Caco-2 (cell line): ENCODE measurements at regions not wholly inside any gene's neighbourhood (a gene's known extent, or its start where the extent isn't known, plus 50 kb on each side); places are given as distances from the start of the nearest gene placed in this dataset.

ENCODE experiments used
- BruUV-seq: library from RNA; stranded (reverse); fragments of 400-500 nt; replicated peaks from 2 replicates; lab custom pipeline; 2021; lab: Mats Ljungman, UMichigan
- CTCF ChIA-PET: fragments of 300-600 bp; sonication (Branson Sonifier 250); formaldehyde crosslinking; loops from one replicate; lab custom pipeline; 2022; ENCODE audit warnings: antibody characterized with exemption; lab: Charles Lee
- POLR2A ChIA-PET: fragments of 300-600 bp; sonication (Branson Sonifier 250); formaldehyde crosslinking; loops from one replicate; lab custom pipeline; 2022; ENCODE audit warnings: antibody characterized with exemption; lab: Charles Lee
- DNase-seq, 2 experiments: peaks; one replicate each; pipeline versions ENCODE4 v3.0.0 to v3.0.0-alpha.2; 2020 to 2022
- H3K27me3 ChIP-seq: replicated peaks from 2 replicates; pipeline ENCODE4 v1.6.0; 2011; ENCODE audit warnings: low read length; ENCODE audit not compliant: control insufficient read depth, insufficient read depth
- H3K36me3 ChIP-seq: 2 replicates; pipeline ENCODE4 v1.5.1; 2011; ENCODE audit warnings: low read length; ENCODE audit not compliant: control insufficient read depth, insufficient read depth
- H3K4me1 ChIP-seq: fragments of 250-450 bp; sonication (Bioruptor Pico); 2 replicates; pipeline ENCODE4 v1.5.1; 2020; ENCODE audit warnings: mild to moderate bottlenecking
- H3K4me3 ChIP-seq: 2 replicates; pipeline ENCODE4 v1.5.1; 2011; ENCODE audit warnings: low read depth, mild to moderate bottlenecking, control low read depth, low read length
- H3K9me3 ChIP-seq: fragments of 250-450 bp; sonication (Bioruptor Pico); 2 replicates; pipeline ENCODE4 v1.5.1; 2020; ENCODE audit warnings: mild to moderate bottlenecking, moderate library complexity
- H3K27ac Mint-ChIP-seq: one replicate; pipeline ENCODE4 v1.8.0; 2022; ENCODE audit warnings: mixed read lengths; ENCODE audit not compliant: unreplicated experiment
- H3K27me3 Mint-ChIP-seq: one replicate; pipeline ENCODE4 v1.8.0; 2022; ENCODE audit warnings: mixed read lengths; ENCODE audit not compliant: insufficient read depth, unreplicated experiment
- H3K36me3 Mint-ChIP-seq: one replicate; pipeline ENCODE4 v1.8.0; 2022; ENCODE audit warnings: mild to moderate bottlenecking, mixed read lengths; ENCODE audit not compliant: insufficient read depth, unreplicated experiment
- H3K4me1 Mint-ChIP-seq: one replicate; pipeline ENCODE4 v1.8.0; 2022; ENCODE audit warnings: low read depth, mixed read lengths; ENCODE audit not compliant: unreplicated experiment
- H3K4me3 Mint-ChIP-seq: one replicate; pipeline ENCODE4 v1.8.0; 2022; ENCODE audit warnings: mild to moderate bottlenecking, moderate library complexity, mixed read lengths; ENCODE audit not compliant: unreplicated experiment
- H3K9me3 Mint-ChIP-seq: one replicate; pipeline ENCODE4 v1.8.0; 2022; ENCODE audit warnings: mixed read lengths; ENCODE audit not compliant: unreplicated experiment
- intact Hi-C: fragments of 100-400 bp; cut with micrococcal nuclease; formaldehyde crosslinking; loops from one replicate; pipeline ENCODE4 v1.10.0; 2022; ENCODE audit not compliant: unreplicated experiment
- TF ChIP-seq, protein P1 (sequence below), 2 experiments: fragments of 200-600 bp in 1 of 2; IDR thresholded peaks; 1 replicate in 1 of 2; 2 replicates in 1 of 2; pipeline versions ENCODE4 v1.5.1 to v1.8.0; 2011 to 2022; ENCODE audit warnings: antibody characterized with exemption in 1 of 2, control low read depth in 1 of 2, inconsistent platforms in 1 of 2, low read depth in 1 of 2, low read length in 1 of 2, mild to moderate bottlenecking in 1 of 2, moderate library complexity in 1 of 2; ENCODE audit not compliant: insufficient read depth in 1 of 2, severe bottlenecking in 1 of 2, unreplicated experiment in 1 of 2

DNA sequence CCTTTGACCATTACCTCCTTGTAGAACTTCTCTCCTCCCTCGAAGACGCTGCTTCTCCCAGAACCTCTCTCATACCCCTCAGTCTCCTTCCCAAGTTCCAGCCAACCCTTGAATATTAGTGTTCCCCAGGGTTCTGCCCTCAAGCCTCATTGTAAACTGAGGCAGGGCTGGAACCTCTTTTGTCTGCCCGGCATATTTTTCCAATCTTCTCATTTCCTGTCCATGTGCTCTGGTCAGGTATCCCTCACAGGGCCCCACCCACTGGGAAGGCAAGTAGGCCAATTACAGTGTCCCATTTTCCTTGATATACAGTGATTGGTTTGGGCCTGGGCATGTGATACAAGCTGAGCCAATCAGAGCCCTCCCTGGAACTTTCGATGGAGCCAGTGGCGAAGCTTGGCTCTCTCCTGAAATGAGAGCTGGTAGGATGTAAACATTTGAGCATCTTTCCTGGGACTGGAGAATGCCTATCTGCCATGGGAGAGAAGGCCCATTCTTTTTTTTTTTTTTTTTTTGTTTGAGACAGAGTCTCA, 57.1 kb upstream of the ID3 start:
- Mint-ChIP-seq H3K36me3 (no peaks in the 10 kb centered on the region), H3K27ac (no peak overlapping the region), H3K27me3 (peaks cover 4% of the 10 kb centered on the region), H3K4me1 (no peaks in the 10 kb centered on the region), H3K4me3 (no peak overlapping the region), H3K9me3 (no peaks in the 10 kb centered on the region)
- BruUV-seq: no TSS peak
- Histone ChIP-seq H3K4me1 (no peaks in the 10 kb centered on the region), H3K36me3 (no peaks in the 10 kb centered on the region), H3K4me3 (no peak overlapping the region), H3K9me3 (no peaks in the 10 kb centered on the region), H3K27me3 (no peaks in the 10 kb centered on the region; the same call in 1 of the 2 replicates)
- intact Hi-C loops: no loop called here
- TF ChIP-seq, protein P1, sequence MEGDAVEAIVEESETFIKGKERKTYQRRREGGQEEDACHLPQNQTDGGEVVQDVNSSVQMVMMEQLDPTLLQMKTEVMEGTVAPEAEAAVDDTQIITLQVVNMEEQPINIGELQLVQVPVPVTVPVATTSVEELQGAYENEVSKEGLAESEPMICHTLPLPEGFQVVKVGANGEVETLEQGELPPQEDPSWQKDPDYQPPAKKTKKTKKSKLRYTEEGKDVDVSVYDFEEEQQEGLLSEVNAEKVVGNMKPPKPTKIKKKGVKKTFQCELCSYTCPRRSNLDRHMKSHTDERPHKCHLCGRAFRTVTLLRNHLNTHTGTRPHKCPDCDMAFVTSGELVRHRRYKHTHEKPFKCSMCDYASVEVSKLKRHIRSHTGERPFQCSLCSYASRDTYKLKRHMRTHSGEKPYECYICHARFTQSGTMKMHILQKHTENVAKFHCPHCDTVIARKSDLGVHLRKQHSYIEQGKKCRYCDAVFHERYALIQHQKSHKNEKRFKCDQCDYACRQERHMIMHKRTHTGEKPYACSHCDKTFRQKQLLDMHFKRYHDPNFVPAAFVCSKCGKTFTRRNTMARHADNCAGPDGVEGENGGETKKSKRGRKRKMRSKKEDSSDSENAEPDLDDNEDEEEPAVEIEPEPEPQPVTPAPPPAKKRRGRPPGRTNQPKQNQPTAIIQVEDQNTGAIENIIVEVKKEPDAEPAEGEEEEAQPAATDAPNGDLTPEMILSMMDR (IDR thresholded peaks at IDR 0.05; ENCODE audit: insufficient read depth in 1 of 2, low read depth in 1 of 2, low read length in 1 of 2, severe bottlenecking in 1 of 2, unreplicated experiment in 1 of 2): no peak
- DNase-seq: no peak
- ChIA-PET CTCF (no interaction called here), POLR2A (interaction anchor here (0.6 kb wide), 1 partner anchor 117 kb away, joined by 4 read pairs; no protein-coding TSS in a partner anchor)

- BruUV-seq: no TSS peak
- DNase-seq: no peak
- TF ChIP-seq, protein P1 (IDR thresholded peaks at IDR 0.05; ENCODE audit: insufficient read depth in 1 of 2, low read depth in 1 of 2, low read length in 1 of 2, severe bottlenecking in 1 of 2, unreplicated experiment in 1 of 2): no peak
- Histone ChIP-seq H3K36me3 (no peaks in the 10 kb centered on the region), H3K4me1 (no peaks in the 10 kb centered on the region), H3K27me3 (no peaks in the 10 kb centered on the region; the same call in 1 of the 2 replicates), H3K9me3 (no peaks in the 10 kb centered on the region), H3K4me3 (no peak overlapping the region)
- Mint-ChIP-seq H3K27ac (no peak overlapping the region), H3K9me3 (no peaks in the 10 kb centered on the region), H3K4me3 (no peak overlapping the region), H3K27me3 (peaks cover 4% of the 10 kb centered on the region), H3K4me1 (no peaks in the 10 kb centered on the region), H3K36me3 (no peaks in the 10 kb centered on the region)
- ChIA-PET CTCF (no interaction called here), POLR2A (no interaction called here)
- intact Hi-C loops: no loop called here
Measured at GRCh38 chr1:23615852-23616251, 56.6 kb upstream of the ID3 start.

DNA sequence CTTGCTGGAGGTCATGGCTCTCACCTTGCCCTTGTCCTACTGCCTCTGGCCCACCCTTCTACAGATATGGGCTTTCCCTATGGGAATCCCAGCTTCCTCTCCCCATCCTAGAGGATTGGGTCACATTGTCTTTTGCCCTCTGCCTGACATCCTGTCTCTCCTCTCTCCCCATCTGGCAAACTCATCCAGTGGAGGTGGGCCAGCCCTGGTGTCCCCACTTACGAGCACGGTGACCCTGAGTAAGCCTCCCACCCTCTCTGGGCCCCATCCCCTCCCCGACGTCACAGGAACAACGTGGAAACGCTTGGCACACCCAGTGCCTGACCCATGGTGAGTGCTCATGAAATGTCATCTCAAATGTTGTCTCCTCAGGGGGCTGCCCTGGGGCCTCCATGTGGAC, 56.1 kb upstream of the ID3 start:
- TF ChIP-seq, protein P1 (IDR thresholded peaks at IDR 0.05; ENCODE audit: insufficient read depth in 1 of 2, low read depth in 1 of 2, low read length in 1 of 2, severe bottlenecking in 1 of 2, unreplicated experiment in 1 of 2): no peak
- no peak overlapping the region for H3K4me3 ChIP-seq
- Mint-ChIP-seq H3K36me3 (no peaks in the 10 kb centered on the region), H3K27ac (no peak overlapping the region), H3K4me3 (no peak overlapping the region), H3K9me3 (no peaks in the 10 kb centered on the region), H3K27me3 (peaks cover 4% of the 10 kb centered on the region), H3K4me1 (no peaks in the 10 kb centered on the region)
- no peaks in the 10 kb centered on the region for H3K4me1 ChIP-seq
- H3K27me3 ChIP-seq: no peaks in the 10 kb centered on the region; the same call in 1 of the 2 replicates
- no peak for DNase-seq
- H3K36me3 ChIP-seq: no peaks in the 10 kb centered on the region
- ChIA-PET CTCF (no interaction called here), POLR2A (no interaction called here)
- intact Hi-C loops: no loop called here
- H3K9me3 ChIP-seq: no peaks in the 10 kb centered on the region
- no TSS peak for BruUV-seq
